Upper lobe of right lung (tissue), 1 donor: ENCODE measurements at regions not wholly inside any gene's neighbourhood (a gene's known extent, or its start where the extent isn't known, plus 50 kb on each side); places are given as distances from the start of the nearest gene placed in this dataset.

Source experiments
- ATAC-seq: fragments of 200-7000 bp; cut with Tn5 transposase; one replicate; pipeline ENCODE4 v1.9.1; 2020; ENCODE audit warnings: mild to moderate bottlenecking, moderate library complexity
- DNase-seq: peaks from one replicate; pipeline ENCODE4 v3.0.0-alpha.2; 2020
- H3K27ac ChIP-seq: fragments of 200-600 bp; one replicate; pipeline ENCODE4 v1.8.0; 2022
- H3K27me3 ChIP-seq: fragments of 200-600 bp; one replicate; pipeline ENCODE4 v1.8.0; 2022; ENCODE audit warnings: mild to moderate bottlenecking
- H3K36me3 ChIP-seq: fragments of 200-600 bp; one replicate; pipeline ENCODE4 v1.8.0; 2022
- H3K4me1 ChIP-seq: fragments of 200-600 bp; one replicate; pipeline ENCODE4 v1.8.0; 2022
- H3K4me3 ChIP-seq: fragments of 200-600 bp; one replicate; pipeline ENCODE4 v1.8.0; 2022; ENCODE audit warnings: mild to moderate bottlenecking
- H3K9me3 ChIP-seq: fragments of 200-600 bp; one replicate; pipeline ENCODE4 v1.8.0; 2022
- intact Hi-C: fragments of 100-400 bp; cut with DNase I; formaldehyde crosslinking; loops from one replicate; pipeline ENCODE4 v1.11.0; 2022
- TF ChIP-seq, protein P1 (sequence below): fragments of 200-600 bp; IDR thresholded peaks from one replicate; pipeline ENCODE4 v1.8.0; 2022; ENCODE audit warnings: antibody characterized with exemption
- donor health status: DM: no; HTN: yes; CAD: no; lungs with severe emphysema.

DNA sequence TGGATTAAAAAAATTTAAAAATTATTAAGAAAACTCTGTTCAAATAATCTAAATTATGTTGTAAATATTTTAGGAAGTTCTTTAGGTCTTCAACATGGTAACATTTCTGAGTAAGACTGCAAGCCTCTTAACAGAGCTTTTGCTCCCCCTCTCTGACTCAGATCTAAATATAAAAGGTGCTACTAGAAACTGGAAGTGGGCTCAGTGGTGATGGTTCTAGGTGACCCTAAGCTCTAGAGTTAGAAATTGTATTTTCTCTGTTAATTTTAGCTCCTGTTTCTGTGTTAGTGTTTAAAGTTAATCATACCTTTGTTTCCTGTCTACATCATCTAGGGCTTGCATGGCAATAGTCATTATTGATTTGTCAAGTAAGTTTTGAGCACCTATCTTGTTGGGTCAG is 159.9 kb upstream of the MEIS2 start:
- no peak for ATAC-seq
- no peak overlapping the region for H3K27ac ChIP-seq

DNA sequence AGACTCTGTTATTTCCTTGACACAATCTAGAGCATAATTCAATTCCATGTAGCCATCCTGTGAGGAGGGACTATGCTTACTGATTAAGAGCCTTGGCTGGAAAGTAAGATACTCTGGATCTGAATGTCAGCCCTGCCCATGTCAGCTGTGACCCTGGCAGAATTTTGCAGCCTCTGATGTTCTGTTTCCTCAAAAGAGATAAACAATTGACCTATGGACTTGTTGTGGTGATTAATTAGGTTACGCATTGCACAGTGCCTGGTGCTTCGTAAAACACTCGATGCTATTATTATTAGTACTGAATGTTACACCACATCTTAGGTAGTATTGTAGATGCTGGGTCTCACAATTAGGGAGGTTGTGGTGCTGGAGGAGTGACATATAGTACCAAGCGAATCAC is 161.3 kb upstream of the MEIS2 start:
- intact Hi-C loops = no loop called here
- no peaks in the 10 kb centered on the region for H3K9me3 ChIP-seq
- DNase-seq (no peak), ATAC-seq (no peak)
- H3K27ac ChIP-seq = no peak overlapping the region
- H3K4me3 ChIP-seq = no peak overlapping the region
- TF ChIP-seq, protein P1, sequence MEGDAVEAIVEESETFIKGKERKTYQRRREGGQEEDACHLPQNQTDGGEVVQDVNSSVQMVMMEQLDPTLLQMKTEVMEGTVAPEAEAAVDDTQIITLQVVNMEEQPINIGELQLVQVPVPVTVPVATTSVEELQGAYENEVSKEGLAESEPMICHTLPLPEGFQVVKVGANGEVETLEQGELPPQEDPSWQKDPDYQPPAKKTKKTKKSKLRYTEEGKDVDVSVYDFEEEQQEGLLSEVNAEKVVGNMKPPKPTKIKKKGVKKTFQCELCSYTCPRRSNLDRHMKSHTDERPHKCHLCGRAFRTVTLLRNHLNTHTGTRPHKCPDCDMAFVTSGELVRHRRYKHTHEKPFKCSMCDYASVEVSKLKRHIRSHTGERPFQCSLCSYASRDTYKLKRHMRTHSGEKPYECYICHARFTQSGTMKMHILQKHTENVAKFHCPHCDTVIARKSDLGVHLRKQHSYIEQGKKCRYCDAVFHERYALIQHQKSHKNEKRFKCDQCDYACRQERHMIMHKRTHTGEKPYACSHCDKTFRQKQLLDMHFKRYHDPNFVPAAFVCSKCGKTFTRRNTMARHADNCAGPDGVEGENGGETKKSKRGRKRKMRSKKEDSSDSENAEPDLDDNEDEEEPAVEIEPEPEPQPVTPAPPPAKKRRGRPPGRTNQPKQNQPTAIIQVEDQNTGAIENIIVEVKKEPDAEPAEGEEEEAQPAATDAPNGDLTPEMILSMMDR = no peak
- H3K4me1 ChIP-seq = no peaks in the 10 kb centered on the region
- H3K27me3 ChIP-seq = no peaks in the 10 kb centered on the region
- H3K36me3 ChIP-seq = no peaks in the 10 kb centered on the region

More for the DNA sequence above, 159.9 kb upstream of the MEIS2 start:
- Histone ChIP-seq H3K27me3 (no peaks in the 10 kb centered on the region), H3K4me3 (no peak overlapping the region), H3K9me3 (no peaks in the 10 kb centered on the region), H3K36me3 (no peaks in the 10 kb centered on the region), H3K4me1 (no peaks in the 10 kb centered on the region)
- TF ChIP-seq, protein P1 = no peak
- intact Hi-C loops = no loop called here
- no peak for DNase-seq

DNA sequence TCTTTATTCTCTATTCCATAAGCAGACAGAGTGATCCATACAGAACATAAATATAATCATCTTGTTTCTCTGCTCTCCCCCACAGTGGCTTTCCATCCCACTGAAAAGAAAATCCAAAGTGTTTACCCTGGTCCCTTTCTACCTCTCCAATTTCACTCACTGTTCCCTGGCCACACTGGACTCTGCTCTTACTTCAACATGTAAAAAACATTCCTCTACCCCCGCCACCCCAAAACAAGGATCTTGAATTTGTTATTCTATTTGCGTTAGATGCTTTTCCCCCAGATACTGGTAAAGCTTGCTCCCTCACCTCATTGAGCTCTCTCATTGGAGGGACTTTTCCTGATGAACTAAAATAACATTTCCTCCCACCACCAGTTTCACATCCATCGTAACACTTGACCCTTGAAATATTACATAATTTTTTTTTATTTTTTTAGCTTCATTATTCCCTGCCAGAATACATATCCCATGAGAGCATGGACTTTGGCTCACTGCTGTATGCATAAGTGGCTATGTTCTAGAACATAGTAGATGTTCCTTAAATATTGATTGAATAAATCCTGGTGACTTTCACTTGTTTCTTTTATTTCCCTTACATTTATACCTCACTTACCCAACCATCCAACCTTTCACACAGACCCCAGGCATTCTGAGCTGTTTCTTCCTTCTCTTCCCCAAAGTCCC is 162.7 kb upstream of the MEIS2 start:
- DNase-seq = no peak
- Histone ChIP-seq H3K4me3 (no peak overlapping the region), H3K27me3 (no peaks in the 10 kb centered on the region), H3K9me3 (no peaks in the 10 kb centered on the region), H3K4me1 (no peaks in the 10 kb centered on the region), H3K36me3 (no peaks in the 10 kb centered on the region), H3K27ac (no peak overlapping the region)
- intact Hi-C loops = no loop called here
- ATAC-seq = no peak
- TF ChIP-seq, protein P1 = no peak

DNA sequence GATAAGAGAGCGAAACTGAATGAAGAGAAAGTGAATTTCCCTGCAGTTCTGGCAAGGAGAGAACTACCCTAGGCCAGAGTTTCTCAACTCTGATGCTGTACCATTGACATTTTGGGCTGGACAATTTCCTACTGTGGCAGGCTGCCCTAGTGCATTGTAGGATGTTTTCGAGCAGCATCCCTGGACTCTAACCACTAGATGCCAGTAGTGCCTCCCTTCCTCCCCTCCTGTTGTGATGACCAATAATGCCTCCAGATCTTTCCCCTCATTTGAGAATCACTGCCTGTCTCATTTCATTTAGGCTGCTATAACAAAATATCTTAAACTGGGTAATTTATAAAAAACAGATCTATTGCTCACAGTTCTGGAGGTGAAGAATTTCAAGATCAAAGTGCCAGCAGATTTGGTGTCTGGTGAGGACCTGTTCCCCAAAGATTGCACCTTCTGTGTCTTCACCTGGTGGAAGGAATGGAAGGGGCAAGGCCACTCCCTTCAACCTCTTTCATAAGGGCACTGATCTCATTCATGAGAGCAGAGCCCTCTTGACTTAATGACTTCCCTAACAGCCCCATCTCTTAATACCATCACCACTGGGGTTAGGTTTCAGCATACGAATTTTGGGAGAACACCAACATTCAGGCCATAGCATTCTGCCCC is 188.9 kb upstream of the MEIS2 start:
- no peak for ATAC-seq

DNA sequence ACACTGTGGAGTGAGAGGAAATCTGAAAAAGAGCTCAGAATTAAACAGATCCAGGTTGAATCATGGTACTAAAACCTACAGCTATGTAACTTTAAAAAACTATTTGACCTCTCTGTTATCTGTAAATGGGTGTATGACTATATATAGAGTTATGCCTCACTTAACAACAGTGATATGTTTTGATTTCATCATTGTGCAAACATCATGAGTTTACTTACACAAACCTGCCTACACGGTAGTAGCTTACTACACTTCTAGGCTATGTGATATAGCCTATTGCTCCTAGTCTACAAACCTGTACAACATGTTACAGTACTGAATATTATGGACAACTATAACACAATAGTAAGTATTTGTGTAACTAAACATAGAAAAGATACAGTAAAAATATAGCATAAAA is 191.6 kb upstream of the MEIS2 start:
- ATAC-seq (no peak), DNase-seq (no peak)
- TF ChIP-seq, protein P1 = no peak
- Histone ChIP-seq H3K4me3 (no peak overlapping the region), H3K9me3 (no peaks in the 10 kb centered on the region), H3K36me3 (no peaks in the 10 kb centered on the region), H3K4me1 (no peaks in the 10 kb centered on the region), H3K27ac (no peak overlapping the region), H3K27me3 (no peaks in the 10 kb centered on the region)
- intact Hi-C loops = no loop called here

More for the DNA sequence above, 188.9 kb upstream of the MEIS2 start:
- no peak overlapping the region for H3K4me3 ChIP-seq
- no peaks in the 10 kb centered on the region for H3K4me1 ChIP-seq
- H3K27me3 ChIP-seq = no peaks in the 10 kb centered on the region
- H3K27ac ChIP-seq = no peak overlapping the region
- no peaks in the 10 kb centered on the region for H3K9me3 ChIP-seq
- no peak for DNase-seq
- H3K36me3 ChIP-seq = no peaks in the 10 kb centered on the region
- TF ChIP-seq, protein P1 = no peak
- intact Hi-C loops = no loop called here
